ENCODE measurements at regions not wholly inside any gene's neighbourhood (a gene's known extent, or its start where the extent isn't known, plus 50 kb on each side); places are given as distances from the start of the nearest gene placed in this dataset.

- TF ChIP-seq CTCF (IDR thresholded peaks at IDR 0.05): no peak
- no peak for TF ChIP-seq POLR2A (IDR thresholded peaks at IDR 0.05)
Observed at GRCh38 chr12:131422744-131423143, 288.1 kb upstream of the SFSWAP start.

All from esophagus squamous epithelium (tissue), 4 donors.